SK-N-SH (cell line): ENCODE measurements at regions not wholly inside any gene's neighbourhood (a gene's known extent, or its start where the extent isn't known, plus 50 kb on each side); places are given as distances from the start of the nearest gene placed in this dataset.

ENCODE experiments used
- CTCF ChIP-seq: fragments of 200-600 bp; sonication (generic); IDR thresholded peaks from 2 replicates; pipeline ENCODE4 v1.6.1; 2017; ENCODE audit warnings: antibody characterized with exemption, mild to moderate bottlenecking, moderate library complexity
- EP300 ChIP-seq, 2 experiments: IDR thresholded peaks; 2 replicates each; pipeline versions ENCODE4 v1.4.0 to v1.6.1; 2012; ENCODE audit warnings: borderline replicate concordance in 1 of 2, low read depth in 1 of 2, low read length in 1 of 2
- EZH2phosphoT487 ChIP-seq: fragments of 200-600 bp; sonication (generic); IDR thresholded peaks from 2 replicates; pipeline ENCODE4 v1.6.1; 2017; ENCODE audit warnings: low read depth, mixed run types, mild to moderate bottlenecking, antibody characterized with exemption, moderate library complexity, borderline replicate concordance
- FOSL2 ChIP-seq: IDR thresholded peaks from 2 replicates; pipeline ENCODE4 v1.4.0; 2012; ENCODE audit warnings: low read depth, mild to moderate bottlenecking, moderate library complexity, borderline replicate concordance
- JUND ChIP-seq: IDR thresholded peaks from 2 replicates; pipeline ENCODE4 v1.4.0; 2012
- POLR2AphosphoS5 ChIP-seq: IDR thresholded peaks from 2 replicates; pipeline ENCODE4 v1.6.1; 2012; ENCODE audit warnings: low read depth, low read length
- RAD21 ChIP-seq: IDR thresholded peaks from 2 replicates; pipeline ENCODE4 v1.6.1; 2012; ENCODE audit warnings: mild to moderate bottlenecking, low read length
- RFX5 ChIP-seq: IDR thresholded peaks from 2 replicates; pipeline ENCODE4 v1.6.1; 2012; ENCODE audit warnings: mild to moderate bottlenecking, improper control_type of control experiment, low read length

GRCh38 chr2:67091681-67092080 lies 305.5 kb upstream of the ETAA1 start:
- TF ChIP-seq POLR2AphosphoS5 (no peak), FOSL2 (no peak), CTCF (no peak), JUND (no peak), RAD21 (no peak), RFX5 (no peak), EP300 (IDR thresholded peaks at IDR 0.05; ENCODE audit: borderline replicate concordance in 1 of 2, low read depth in 1 of 2, low read length in 1 of 2) (no peak), EZH2phosphoT487 (no peak)
